ENCODE measurements at regions not wholly inside any gene's neighbourhood (a gene's known extent, or its start where the extent isn't known, plus 50 kb on each side); places are given as distances from the start of the nearest gene placed in this dataset.

- TF ChIP-seq, protein P1, sequence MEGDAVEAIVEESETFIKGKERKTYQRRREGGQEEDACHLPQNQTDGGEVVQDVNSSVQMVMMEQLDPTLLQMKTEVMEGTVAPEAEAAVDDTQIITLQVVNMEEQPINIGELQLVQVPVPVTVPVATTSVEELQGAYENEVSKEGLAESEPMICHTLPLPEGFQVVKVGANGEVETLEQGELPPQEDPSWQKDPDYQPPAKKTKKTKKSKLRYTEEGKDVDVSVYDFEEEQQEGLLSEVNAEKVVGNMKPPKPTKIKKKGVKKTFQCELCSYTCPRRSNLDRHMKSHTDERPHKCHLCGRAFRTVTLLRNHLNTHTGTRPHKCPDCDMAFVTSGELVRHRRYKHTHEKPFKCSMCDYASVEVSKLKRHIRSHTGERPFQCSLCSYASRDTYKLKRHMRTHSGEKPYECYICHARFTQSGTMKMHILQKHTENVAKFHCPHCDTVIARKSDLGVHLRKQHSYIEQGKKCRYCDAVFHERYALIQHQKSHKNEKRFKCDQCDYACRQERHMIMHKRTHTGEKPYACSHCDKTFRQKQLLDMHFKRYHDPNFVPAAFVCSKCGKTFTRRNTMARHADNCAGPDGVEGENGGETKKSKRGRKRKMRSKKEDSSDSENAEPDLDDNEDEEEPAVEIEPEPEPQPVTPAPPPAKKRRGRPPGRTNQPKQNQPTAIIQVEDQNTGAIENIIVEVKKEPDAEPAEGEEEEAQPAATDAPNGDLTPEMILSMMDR (conservative IDR thresholded peaks at IDR 0.05) = no peak
- TF ChIP-seq ZFX (IDR thresholded peaks at IDR 0.05) = no peak
These were observed 285.3 kb upstream of the KYNU start for GRCh38 chr2:142592171-142592570.

Measured in C4-2B (cell line).